NT2/D1 (cell line): ENCODE measurements at regions not wholly inside any gene's neighbourhood (a gene's known extent, or its start where the extent isn't known, plus 50 kb on each side); places are given as distances from the start of the nearest gene placed in this dataset.

Experiments used
- YY1 ChIP-seq: IDR thresholded peaks from 2 replicates; pipeline ENCODE4 v1.6.1; 2011; ENCODE audit not compliant: insufficient read length, insufficient read depth
- ZNF274 ChIP-seq: IDR thresholded peaks from 2 replicates; pipeline ENCODE4 v1.6.1; 2011; ENCODE audit warnings: mild to moderate bottlenecking, low read depth, low read length

DNA sequence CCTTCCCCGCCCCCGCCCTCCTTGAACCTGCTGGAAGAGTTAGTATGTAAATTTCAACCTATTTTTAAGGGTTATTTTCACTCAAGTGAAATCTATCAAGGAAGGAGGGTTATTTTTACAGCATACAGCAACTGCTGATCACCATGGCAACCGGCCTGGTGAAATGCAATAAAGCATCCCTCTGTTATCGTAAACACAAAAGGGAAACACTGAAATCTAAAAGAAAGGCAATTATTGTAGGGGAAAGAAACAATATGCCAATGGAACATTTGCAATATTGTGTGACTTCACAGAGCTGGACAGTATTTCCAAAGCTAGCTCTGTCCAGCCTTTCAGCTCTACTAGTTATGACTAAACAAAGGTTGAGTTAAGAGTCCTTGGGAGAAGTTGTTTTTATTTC is 588.3 kb upstream of the PBX1 start:
- TF ChIP-seq YY1: no peak
- no peak for TF ChIP-seq ZNF274
